ENCODE measurements at regions not wholly inside any gene's neighbourhood (a gene's known extent, or its start where the extent isn't known, plus 50 kb on each side); places are given as distances from the start of the nearest gene placed in this dataset.

- TF ChIP-seq, protein P1, sequence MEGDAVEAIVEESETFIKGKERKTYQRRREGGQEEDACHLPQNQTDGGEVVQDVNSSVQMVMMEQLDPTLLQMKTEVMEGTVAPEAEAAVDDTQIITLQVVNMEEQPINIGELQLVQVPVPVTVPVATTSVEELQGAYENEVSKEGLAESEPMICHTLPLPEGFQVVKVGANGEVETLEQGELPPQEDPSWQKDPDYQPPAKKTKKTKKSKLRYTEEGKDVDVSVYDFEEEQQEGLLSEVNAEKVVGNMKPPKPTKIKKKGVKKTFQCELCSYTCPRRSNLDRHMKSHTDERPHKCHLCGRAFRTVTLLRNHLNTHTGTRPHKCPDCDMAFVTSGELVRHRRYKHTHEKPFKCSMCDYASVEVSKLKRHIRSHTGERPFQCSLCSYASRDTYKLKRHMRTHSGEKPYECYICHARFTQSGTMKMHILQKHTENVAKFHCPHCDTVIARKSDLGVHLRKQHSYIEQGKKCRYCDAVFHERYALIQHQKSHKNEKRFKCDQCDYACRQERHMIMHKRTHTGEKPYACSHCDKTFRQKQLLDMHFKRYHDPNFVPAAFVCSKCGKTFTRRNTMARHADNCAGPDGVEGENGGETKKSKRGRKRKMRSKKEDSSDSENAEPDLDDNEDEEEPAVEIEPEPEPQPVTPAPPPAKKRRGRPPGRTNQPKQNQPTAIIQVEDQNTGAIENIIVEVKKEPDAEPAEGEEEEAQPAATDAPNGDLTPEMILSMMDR (IDR thresholded peaks at IDR 0.05), result no peak
- peak overlapping the region; percentile 12 for H3K27ac Mint-ChIP-seq (ENCODE audit: unreplicated experiment)
- H3K36me3 Mint-ChIP-seq (ENCODE audit: low read depth), result no peaks in the 10 kb centered on the region
- peaks cover 14% of the 10 kb centered on the region for H3K9me3 Mint-ChIP-seq (ENCODE audit: low read depth)
- DNase-seq (ENCODE audit: low spot score), result no peak
- peaks cover 54% of the 10 kb centered on the region for H3K4me1 Mint-ChIP-seq (ENCODE audit: low read depth)
- no peaks in the 10 kb centered on the region for H3K27me3 Mint-ChIP-seq (ENCODE audit: low read depth)
- no peak overlapping the region for H3K4me3 Mint-ChIP-seq (ENCODE audit: unreplicated experiment)
Observed at GRCh38 chr2:145091967-145092366, 572.0 kb upstream of the ZEB2 start.

DNA sequence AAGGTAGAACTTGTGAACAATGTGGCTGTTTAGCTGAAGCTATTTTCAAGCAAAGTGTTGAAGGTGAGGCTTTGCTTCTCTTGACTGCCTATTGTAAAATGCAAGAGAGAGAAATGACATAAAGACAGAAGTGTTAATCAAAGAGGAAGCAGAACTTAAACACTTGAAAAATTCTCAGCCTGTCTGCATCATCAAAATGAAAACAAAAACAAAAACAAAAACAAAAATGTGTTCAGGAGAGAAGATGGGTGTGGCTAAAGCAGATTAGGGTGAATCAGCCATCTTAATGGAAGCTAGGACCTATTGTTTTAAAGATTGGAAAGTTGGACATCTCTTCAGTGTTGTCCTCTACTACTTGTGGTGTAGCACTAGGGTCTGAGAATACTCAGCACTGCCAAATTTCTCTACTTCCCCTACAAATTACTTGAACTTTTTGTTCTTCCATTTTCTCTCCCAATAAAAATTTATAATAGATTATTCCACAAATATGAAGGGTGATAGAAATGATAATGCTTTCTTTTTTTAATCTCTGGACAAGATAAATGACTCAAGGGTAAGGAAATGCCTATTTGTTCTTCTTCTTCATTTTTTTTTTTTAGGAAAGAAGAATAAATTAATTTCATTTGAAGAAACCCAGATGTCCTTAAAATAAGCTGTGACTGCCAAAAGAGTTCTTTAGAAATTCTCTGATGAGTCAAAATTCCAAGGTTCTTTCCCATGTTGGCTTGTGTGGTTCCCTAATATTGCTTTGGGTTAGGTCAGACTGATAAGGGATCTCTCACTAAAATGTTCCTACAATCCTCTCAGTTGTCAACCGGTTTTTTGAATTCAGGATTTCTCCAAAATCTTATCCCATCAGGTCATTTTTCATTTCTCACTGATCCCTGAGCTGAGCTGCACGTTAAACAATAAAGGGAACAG lies 571.2 kb upstream of the ZEB2 start:
- DNase-seq (ENCODE audit: low spot score), result no peak
- Mint-ChIP-seq H3K9me3 (ENCODE audit: low read depth) (peaks cover 14% of the 10 kb centered on the region), H3K4me3 (ENCODE audit: unreplicated experiment) (no peak overlapping the region), H3K27me3 (ENCODE audit: low read depth) (no peaks in the 10 kb centered on the region), H3K4me1 (ENCODE audit: low read depth) (peaks cover 50% of the 10 kb centered on the region), H3K27ac (ENCODE audit: unreplicated experiment) (peak overlapping the region; percentile 1), H3K36me3 (ENCODE audit: low read depth) (no peaks in the 10 kb centered on the region)
- TF ChIP-seq, protein P1 (IDR thresholded peaks at IDR 0.05), result no peak

- no peak for DNase-seq (ENCODE audit: low spot score)
Observed at GRCh38 chr2:145088756-145089155, 568.8 kb upstream of the ZEB2 start.

DNA sequence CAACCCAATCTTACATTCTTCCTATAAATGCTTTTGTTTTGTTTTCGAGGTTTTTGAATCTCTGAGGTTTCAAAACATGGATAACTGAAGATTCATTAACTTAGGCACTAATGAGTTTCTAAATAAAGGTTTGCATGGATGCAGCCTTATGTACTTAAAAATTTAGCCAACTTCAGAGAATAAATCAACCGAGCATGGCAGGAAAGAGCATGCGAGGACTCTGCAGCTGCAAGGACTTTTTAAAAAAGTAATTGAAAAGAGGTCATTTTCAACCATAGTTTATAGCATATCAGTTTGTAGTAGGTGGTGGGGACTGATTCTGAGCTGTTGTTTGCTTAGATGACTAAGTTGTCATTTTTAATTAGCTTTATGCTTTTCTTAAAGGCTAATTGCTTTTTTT lies 567.0 kb upstream of the ZEB2 start:
- Mint-ChIP-seq H3K36me3 (ENCODE audit: low read depth) (no peaks in the 10 kb centered on the region), H3K27me3 (ENCODE audit: low read depth) (no peaks in the 10 kb centered on the region), H3K4me3 (ENCODE audit: unreplicated experiment) (no peak overlapping the region), H3K27ac (ENCODE audit: unreplicated experiment) (no peak overlapping the region), H3K4me1 (ENCODE audit: low read depth) (peaks cover 36% of the 10 kb centered on the region), H3K9me3 (ENCODE audit: low read depth) (peaks cover 12% of the 10 kb centered on the region)
- DNase-seq (ENCODE audit: low spot score), result no peak
- TF ChIP-seq, protein P1 (IDR thresholded peaks at IDR 0.05), result no peak

More at GRCh38 chr2:145088756-145089155, 568.8 kb upstream of the ZEB2 start:
- peaks cover 12% of the 10 kb centered on the region for H3K9me3 Mint-ChIP-seq (ENCODE audit: low read depth)
- H3K4me3 Mint-ChIP-seq (ENCODE audit: unreplicated experiment), result no peak overlapping the region
- peaks cover 45% of the 10 kb centered on the region for H3K4me1 Mint-ChIP-seq (ENCODE audit: low read depth)
- no peak overlapping the region for H3K27ac Mint-ChIP-seq (ENCODE audit: unreplicated experiment)
- TF ChIP-seq, protein P1 (IDR thresholded peaks at IDR 0.05), result no peak
- no peaks in the 10 kb centered on the region for H3K27me3 Mint-ChIP-seq (ENCODE audit: low read depth)
- no peaks in the 10 kb centered on the region for H3K36me3 Mint-ChIP-seq (ENCODE audit: low read depth)

DNA sequence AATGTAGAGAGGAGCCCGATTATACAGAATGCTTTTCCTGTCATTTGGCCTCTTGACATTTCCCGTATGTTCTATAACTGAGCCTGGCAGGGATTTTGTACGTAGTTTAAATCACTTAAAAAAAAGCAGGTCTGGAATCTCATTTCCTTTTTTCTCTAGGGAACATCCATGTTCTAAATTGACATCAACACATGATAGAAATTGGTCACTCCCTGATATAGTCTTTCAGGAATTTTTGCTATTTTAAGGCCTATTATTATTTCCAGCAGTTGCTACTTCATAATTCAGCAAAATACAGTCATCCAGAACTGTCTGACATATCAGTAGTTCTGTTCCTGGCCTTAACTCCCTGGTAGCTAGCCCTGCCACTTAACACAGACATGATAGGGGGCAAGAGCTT lies 565.7 kb upstream of the ZEB2 start:
- Mint-ChIP-seq H3K27me3 (ENCODE audit: low read depth) (no peaks in the 10 kb centered on the region), H3K4me3 (ENCODE audit: unreplicated experiment) (no peak overlapping the region), H3K27ac (ENCODE audit: unreplicated experiment) (peak overlapping the region; percentile 60), H3K9me3 (ENCODE audit: low read depth) (peaks cover 4% of the 10 kb centered on the region), H3K4me1 (ENCODE audit: low read depth) (peaks cover 26% of the 10 kb centered on the region), H3K36me3 (ENCODE audit: low read depth) (no peaks in the 10 kb centered on the region)
- TF ChIP-seq, protein P1 (IDR thresholded peaks at IDR 0.05), result no peak
- no peak for DNase-seq (ENCODE audit: low spot score)
